HepG2 (cell line): ENCODE measurements at regions not wholly inside any gene's neighbourhood (a gene's known extent, or its start where the extent isn't known, plus 50 kb on each side); places are given as distances from the start of the nearest gene placed in this dataset.
A peak's percentile ranks its signal among the peaks of the same experiment; 100 is the strongest.

Experiments
- ATAC-seq: fragments of 200-7000 bp; cut with Tn5 transposase; 3 replicates; pipeline ENCODE4 v1.9.1; 2020; ENCODE audit warnings: mild to moderate bottlenecking, moderate library complexity
- BruUV-seq: library from RNA; stranded (reverse); fragments of 400-500 nt; replicated peaks from 2 replicates; lab custom pipeline; 2021; lab: Mats Ljungman, UMichigan
- CTCF ChIA-PET: fragments of 300-600 bp; formaldehyde crosslinking; extraction: SDS; loops from one replicate; lab custom pipeline; 2021; ENCODE audit warnings: low total read pairs, inconsistent platforms, low intra/inter-chr PET ratio; lab: Yijun Ruan, JAX
- POLR2A ChIA-PET: fragments of 350-600 bp; sonication (Branson Sonifier 250); formaldehyde crosslinking; loops from one replicate; lab custom pipeline; 2020; ENCODE audit warnings: antibody characterized with exemption, inconsistent platforms; lab: Yijun Ruan, JAX
- DNase-seq: peaks from one replicate; pipeline ENCODE4 v3.0.0-alpha.2; 2015; ENCODE audit warnings: low spot score
- FAIRE-seq: peaks from 3 replicates; lab custom pipeline; 2011; peaks lifted over from hg19 to GRCh38; lab: Jason Lieb, UNC
- H2AFZ ChIP-seq: one replicate; pipeline ENCODE4 v1.6.1; 2011; ENCODE audit warnings: low read length, inconsistent platforms
- H3K27ac ChIP-seq: fragments of 300-600 bp; 3 replicates; pipeline ENCODE4 v1.8.0; 2011; ENCODE audit warnings: mixed run types, mild to moderate bottlenecking, mixed read lengths, low read length, inconsistent platforms; ENCODE audit not compliant: insufficient read depth; ENCODE audit errors: extremely low read length
- H3K27me3 ChIP-seq, 2 experiments: fragments of 200-600 bp in 1 of 2; 2 replicates in 1 of 2; 3 replicates in 1 of 2; pipeline versions ENCODE4 v1.6.0 to v1.8.0; 2011; ENCODE audit warnings: low read length in 2 of 2, mild to moderate bottlenecking in 2 of 2, moderate library complexity in 2 of 2, inconsistent platforms in 1 of 2; ENCODE audit not compliant: insufficient read depth in 2 of 2, control insufficient read depth in 1 of 2
- H3K36me3 ChIP-seq, 2 experiments: fragments of 200-600 bp in 1 of 2; replicated peaks in 1 of 2; 2 replicates in 1 of 2; 3 replicates in 1 of 2; pipeline versions ENCODE4 v1.5.1 to v1.8.0; 2011; ENCODE audit warnings: low read length in 2 of 2, inconsistent platforms in 1 of 2; ENCODE audit not compliant: insufficient read depth in 2 of 2, control insufficient read depth in 1 of 2
- H3K4me1 ChIP-seq: 2 replicates; pipeline ENCODE4 v1.5.1; 2012; ENCODE audit warnings: low read length, inconsistent platforms; ENCODE audit not compliant: insufficient read depth
- H3K4me2 ChIP-seq: 2 replicates; pipeline ENCODE4 v1.6.0; 2011; ENCODE audit warnings: low read depth, low read length, inconsistent platforms
- H3K4me3 ChIP-seq, 3 experiments: fragments of 200-600 bp in 1 of 3; sonication (generic), shearing (Covaris generic) in 1 of 3; replicated peaks in 1 of 3; 2 replicates each; pipeline ENCODE4 v1.5.1; 2011 to 2016; ENCODE audit warnings: low read length in 3 of 3, inconsistent platforms in 2 of 3, low read depth in 2 of 3, mild to moderate bottlenecking in 2 of 3, control low read depth in 1 of 3, mixed read lengths in 1 of 3; ENCODE audit not compliant: insufficient read depth in 1 of 3
- H3K79me2 ChIP-seq: one replicate; pipeline ENCODE4 v1.6.1; 2011; ENCODE audit warnings: low read length, inconsistent platforms; ENCODE audit not compliant: insufficient read depth
- H3K9ac ChIP-seq: 2 replicates; pipeline ENCODE4 v1.6.0; 2011; ENCODE audit warnings: mild to moderate bottlenecking, low read depth, low read length, inconsistent platforms; ENCODE audit not compliant: insufficient read depth
- H3K9me3 ChIP-seq: 2 replicates; pipeline ENCODE4 v1.5.1; 2012; ENCODE audit warnings: mild to moderate bottlenecking, low read length
- H4K20me1 ChIP-seq: 2 replicates; pipeline ENCODE4 v1.6.0; 2011; ENCODE audit warnings: inconsistent platforms, mild to moderate bottlenecking, low read length, moderate library complexity; ENCODE audit not compliant: insufficient read depth
- ATF4 ChIP-seq, 2 experiments: fragments of 450-650 bp in 1 of 2; sonication (generic) in 1 of 2; formaldehyde crosslinking; IDR thresholded peaks; 2 replicates each; pipeline versions ENCODE4 v1.5.0 to v1.8.0; 2020 to 2022; ENCODE audit warnings: mild to moderate bottlenecking in 1 of 2, missing genetic modification reagents in 1 of 2
- HNF4A ChIP-seq: sonication (generic); formaldehyde crosslinking; IDR thresholded peaks from 2 replicates; pipeline ENCODE4 v1.4.0; 2020; ENCODE audit warnings: missing genetic modification reagents
- IKZF5 ChIP-seq: IDR thresholded peaks from 2 replicates; pipeline ENCODE4 v1.6.1; 2018; ENCODE audit warnings: missing genetic modification reagents, mild to moderate bottlenecking, missing compliant biosample characterization
- SKIL ChIP-seq: sonication (generic); formaldehyde crosslinking; IDR thresholded peaks from 2 replicates; pipeline ENCODE4 v1.8.0; 2022; ENCODE audit warnings: missing genetic modification reagents, mild to moderate bottlenecking, moderate library complexity, borderline replicate concordance
- TOE1 ChIP-seq: sonication (generic); formaldehyde crosslinking; IDR thresholded peaks from 2 replicates; pipeline ENCODE4 v1.4.0; 2020; ENCODE audit warnings: mild to moderate bottlenecking, missing genetic modification reagents
- ZBTB49 ChIP-seq: sonication (generic); formaldehyde crosslinking; IDR thresholded peaks from 2 replicates; pipeline ENCODE4 v1.4.0; 2020; ENCODE audit warnings: missing genetic modification reagents, borderline replicate concordance
- ZNF160 ChIP-seq: sonication (generic); formaldehyde crosslinking; IDR thresholded peaks from 2 replicates; pipeline ENCODE4 v1.8.0; 2022; ENCODE audit warnings: mild to moderate bottlenecking, inconsistent platforms, missing genetic modification reagents
- ZNF33A ChIP-seq: sonication (generic); formaldehyde crosslinking; IDR thresholded peaks from 2 replicates; pipeline ENCODE4 v1.5.1; 2020; ENCODE audit warnings: missing genetic modification reagents, mild to moderate bottlenecking, moderate library complexity, borderline replicate concordance
- ZNF451 ChIP-seq: sonication (generic); formaldehyde crosslinking; IDR thresholded peaks from 2 replicates; pipeline ENCODE4 v1.5.0; 2020; ENCODE audit warnings: mild to moderate bottlenecking, missing genetic modification reagents
- ZNF570 ChIP-seq: sonication (generic); formaldehyde crosslinking; IDR thresholded peaks from 2 replicates; pipeline ENCODE4 v1.4.0; 2020; ENCODE audit warnings: mild to moderate bottlenecking, missing genetic modification reagents, borderline replicate concordance
- WGBS: methylation state at CpG from one replicate; pipeline ENCODE4 v1.1.6; 2017; ENCODE audit warnings: low lambda C conversion rate; 5-methylcytosine and 5-hydroxymethylcytosine counted together
- in situ Hi-C: cut with HindIII; loops from 2 replicates; pipeline ENCODE4 v1.10.0; 2017; ENCODE audit warnings: low pct_unique_long_range_greater_than_20kb; ENCODE audit not compliant: extremely low pct_ligation_motif_present
- intact Hi-C: fragments of 100-400 bp; cut with micrococcal nuclease; formaldehyde crosslinking; loops from one replicate; pipeline ENCODE4 v1.10.0; 2022; ENCODE audit not compliant: unreplicated experiment

GRCh38 chr10:91013985-91014384 lies 93.1 kb upstream of the ANKRD1 start:
- BruUV-seq: no TSS peak
- Histone ChIP-seq H3K27me3 (peaks cover 0 to 6% of the 10 kb centered on the region in 2 experiments; a peak in 1 of 5 replicates), H4K20me1 (no peaks in the 10 kb centered on the region), H2AFZ (no peak overlapping the region), H3K36me3 (no peaks in the 10 kb centered on the region), H3K79me2 (no peaks in the 10 kb centered on the region), H3K4me3 (no peak overlapping the region), H3K9me3 (no peaks in the 10 kb centered on the region), H3K4me1 (peaks cover 11% of the 10 kb centered on the region), H3K9ac (no peak overlapping the region), H3K27ac (no peak overlapping the region), H3K4me2 (no peak overlapping the region)
- TF ChIP-seq HNF4A (CRISPR knock-in tag) (0 out of 2 replicates have a peak, but pooled peaks have one; percentile 60), ATF4 (CRISPR knock-in tag; IDR thresholded peaks at IDR 0.05) (no peak), IKZF5 (CRISPR knock-in tag) (no peak)
- in situ Hi-C loops (no loop called here), intact Hi-C loops (no loop called here)
- 0% methylated on average over 1 of the region's 1 CpG for WGBS
- ChIA-PET CTCF (no interaction called here), POLR2A (no interaction called here)
- ATAC-seq (0 out of 3 replicates have a peak, but pooled peaks have one; percentile 43), DNase-seq (no peak), FAIRE-seq (no peak)

- no peaks in the 10 kb centered on the region for H3K36me3 ChIP-seq
- H3K79me2 ChIP-seq: no peaks in the 10 kb centered on the region
- H3K9ac ChIP-seq: no peak overlapping the region
- TF ChIP-seq ZBTB49 (CRISPR knock-in tag) (no peak), ZNF451 (CRISPR knock-in tag) (no peak), SKIL (CRISPR knock-in tag) (no peak), TOE1 (CRISPR knock-in tag) (no peak), ZNF160 (CRISPR knock-in tag) (no peak), ZNF570 (CRISPR knock-in tag) (no peak), ZNF33A (CRISPR knock-in tag) (no peak)
- TF ChIP-seq, all 625 proteins: peak for 0
- H3K27ac ChIP-seq: no peak overlapping the region
- in situ Hi-C loops (no loop called here), intact Hi-C loops (no loop called here)
- H3K4me3 ChIP-seq: no peak overlapping the region
- ChIA-PET POLR2A (no interaction called here), CTCF (no interaction called here)
- H4K20me1 ChIP-seq: no peaks in the 10 kb centered on the region
- DNase-seq (no peak), FAIRE-seq (no peak), ATAC-seq (no peak)
- no TSS peak for BruUV-seq
- peaks cover 11% of the 10 kb centered on the region for H3K4me1 ChIP-seq
- H3K9me3 ChIP-seq: no peaks in the 10 kb centered on the region
- H3K4me2 ChIP-seq: no peak overlapping the region
- H3K27me3 ChIP-seq: peaks cover 0 to 6% of the 10 kb centered on the region in 2 experiments; a peak in 1 of 5 replicates
- no peak overlapping the region for H2AFZ ChIP-seq
- 48% methylated on average over 3 of the region's 3 CpGs for WGBS
Measured at GRCh38 chr10:91017198-91017597, 96.3 kb upstream of the ANKRD1 start.
